ENCODE measurements at regions not wholly inside any gene's neighbourhood (a gene's known extent, or its start where the extent isn't known, plus 50 kb on each side); places are given as distances from the start of the nearest gene placed in this dataset.

DNA sequence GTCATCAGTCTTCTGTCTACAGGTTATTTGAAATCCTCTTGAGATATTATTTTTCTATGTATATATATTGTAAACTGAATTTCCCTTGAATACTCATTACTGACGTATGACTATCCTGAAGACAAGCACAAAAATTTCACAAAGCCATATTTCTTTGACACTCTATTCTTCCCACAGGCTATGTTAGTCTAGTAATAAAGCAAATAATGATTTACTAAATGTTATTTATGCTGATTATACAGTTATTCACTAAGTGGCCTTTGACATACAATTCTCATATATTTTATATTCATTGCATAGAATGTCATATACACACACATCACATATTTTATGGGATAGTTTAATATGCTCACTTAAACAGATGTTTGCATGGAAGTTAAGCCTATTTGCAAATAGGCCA lies 793.0 kb upstream of the GRAMD2B start:
- no peak overlapping the region for H3K9ac ChIP-seq (ENCODE audit: insufficient read depth in 1 of 2, low read length in 2 of 2)

DNA sequence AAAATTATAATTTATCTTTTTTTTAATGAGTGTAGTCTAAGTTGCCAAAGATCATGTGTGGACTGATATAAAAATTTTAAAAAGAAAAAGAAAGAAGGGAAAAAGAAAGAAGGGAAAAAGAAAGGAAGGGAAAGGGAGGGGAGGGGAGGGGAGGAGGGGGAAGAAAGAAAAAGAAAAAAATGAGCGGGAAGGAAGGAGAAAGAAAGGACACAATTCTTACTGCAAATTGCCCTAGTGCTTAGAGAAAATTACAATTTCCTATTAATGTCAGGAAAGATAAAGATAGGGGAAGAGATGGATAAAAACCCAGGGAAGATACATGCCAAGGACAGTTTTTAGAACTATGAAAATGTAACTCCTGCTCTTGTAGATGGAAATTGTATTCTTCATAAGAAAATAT lies 789.7 kb upstream of the GRAMD2B start:
- WGBS, 2 donors, result 88 to 89% methylated on average over 1 of the region's 1 CpG

More for the DNA sequence above, 793.0 kb upstream of the GRAMD2B start:
- H3K27ac ChIP-seq (ENCODE audit: low read depth in 1 of 2, low read length in 1 of 2), result no peak overlapping the region
- no peak for ATAC-seq (ENCODE audit: insufficient read depth, low FRiP score)
- no peak overlapping the region for H3K4me3 ChIP-seq
- no peaks in the 10 kb centered on the region for H3K9me3 ChIP-seq (ENCODE audit: control insufficient read depth in 4 of 4, insufficient read depth in 3 of 4, low read length in 3 of 4)
- TF ChIP-seq, protein P1, sequence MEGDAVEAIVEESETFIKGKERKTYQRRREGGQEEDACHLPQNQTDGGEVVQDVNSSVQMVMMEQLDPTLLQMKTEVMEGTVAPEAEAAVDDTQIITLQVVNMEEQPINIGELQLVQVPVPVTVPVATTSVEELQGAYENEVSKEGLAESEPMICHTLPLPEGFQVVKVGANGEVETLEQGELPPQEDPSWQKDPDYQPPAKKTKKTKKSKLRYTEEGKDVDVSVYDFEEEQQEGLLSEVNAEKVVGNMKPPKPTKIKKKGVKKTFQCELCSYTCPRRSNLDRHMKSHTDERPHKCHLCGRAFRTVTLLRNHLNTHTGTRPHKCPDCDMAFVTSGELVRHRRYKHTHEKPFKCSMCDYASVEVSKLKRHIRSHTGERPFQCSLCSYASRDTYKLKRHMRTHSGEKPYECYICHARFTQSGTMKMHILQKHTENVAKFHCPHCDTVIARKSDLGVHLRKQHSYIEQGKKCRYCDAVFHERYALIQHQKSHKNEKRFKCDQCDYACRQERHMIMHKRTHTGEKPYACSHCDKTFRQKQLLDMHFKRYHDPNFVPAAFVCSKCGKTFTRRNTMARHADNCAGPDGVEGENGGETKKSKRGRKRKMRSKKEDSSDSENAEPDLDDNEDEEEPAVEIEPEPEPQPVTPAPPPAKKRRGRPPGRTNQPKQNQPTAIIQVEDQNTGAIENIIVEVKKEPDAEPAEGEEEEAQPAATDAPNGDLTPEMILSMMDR (IDR thresholded peaks at IDR 0.05; ENCODE audit: control extremely low read depth, extremely low read depth), result no peak
- DNase-seq, result no peak
- no peaks in the 10 kb centered on the region for H3K4me1 ChIP-seq (ENCODE audit: control insufficient read depth in 5 of 5, insufficient read depth in 5 of 5, low read length in 5 of 5)
- 97% methylated on average over 1 of the region's 1 CpG for WGBS, 2 donors
- H3K27me3 ChIP-seq (ENCODE audit: control insufficient read depth in 3 of 3, insufficient read depth in 3 of 3, low read length in 2 of 3), result no peaks in the 10 kb centered on the region
- no peaks in the 10 kb centered on the region for H3K36me3 ChIP-seq (ENCODE audit: control insufficient read depth in 4 of 4, insufficient read depth in 4 of 4, low read length in 4 of 4)

DNA sequence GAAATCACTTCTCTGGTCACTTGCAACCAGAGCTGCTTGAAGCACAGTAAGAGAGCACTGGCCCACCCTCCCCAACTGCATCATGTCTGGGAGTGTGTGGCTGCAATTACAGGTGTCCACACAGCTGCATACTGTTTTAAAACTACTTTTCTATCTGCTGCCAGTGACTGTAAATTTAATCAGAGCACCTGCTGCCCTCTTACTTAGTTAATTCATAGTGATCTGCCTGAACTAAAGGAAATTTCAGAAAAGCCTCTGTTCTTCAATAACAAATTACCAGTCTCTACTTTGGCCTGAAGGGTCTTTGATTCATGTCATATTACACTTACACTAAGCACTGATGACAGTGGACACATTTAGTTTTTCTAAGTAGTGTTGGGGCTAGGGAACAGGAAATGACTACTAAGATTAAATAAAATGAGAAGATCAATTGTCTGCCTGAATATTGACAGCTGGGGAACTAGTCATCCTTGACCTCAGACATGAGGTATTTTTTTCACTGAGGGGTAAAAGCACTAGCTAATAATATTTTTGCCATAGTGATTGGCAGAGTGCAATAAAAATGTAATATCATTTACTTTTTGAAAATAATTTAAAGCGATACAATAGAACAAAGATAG lies 788.9 kb upstream of the GRAMD2B start:
- H3K9me3 ChIP-seq (ENCODE audit: control insufficient read depth in 4 of 4, insufficient read depth in 3 of 4, low read length in 3 of 4), result no peaks in the 10 kb centered on the region
- no peaks in the 10 kb centered on the region for H3K36me3 ChIP-seq (ENCODE audit: control insufficient read depth in 4 of 4, insufficient read depth in 4 of 4, low read length in 4 of 4)
- DNase-seq (no peak), ATAC-seq (ENCODE audit: insufficient read depth, low FRiP score) (no peak)
- no peak overlapping the region for H3K4me3 ChIP-seq
- TF ChIP-seq, protein P1 (IDR thresholded peaks at IDR 0.05; ENCODE audit: control extremely low read depth, extremely low read depth), result no peak
- peaks cover 0 to 4% (median 0%) of the 10 kb centered on the region in 5 donors for H3K4me1 ChIP-seq (ENCODE audit: control insufficient read depth in 5 of 5, insufficient read depth in 5 of 5, low read length in 5 of 5)
- 95 to 97% methylated on average over 1 of the region's 1 CpG for WGBS, 2 donors
- no peak overlapping the region for H3K9ac ChIP-seq (ENCODE audit: insufficient read depth in 1 of 2, low read length in 2 of 2)
- H3K27ac ChIP-seq (ENCODE audit: low read depth in 1 of 2, low read length in 1 of 2), result no peak overlapping the region
- H3K27me3 ChIP-seq (ENCODE audit: control insufficient read depth in 3 of 3, insufficient read depth in 3 of 3, low read length in 2 of 3), result no peaks in the 10 kb centered on the region

More for the DNA sequence above, 789.7 kb upstream of the GRAMD2B start:
- Histone ChIP-seq H3K27ac (ENCODE audit: low read depth in 1 of 2, low read length in 1 of 2) (no peak overlapping the region), H3K9ac (ENCODE audit: insufficient read depth in 1 of 2, low read length in 2 of 2) (no peak overlapping the region), H3K4me3 (no peak overlapping the region), H3K36me3 (ENCODE audit: control insufficient read depth in 4 of 4, insufficient read depth in 4 of 4, low read length in 4 of 4) (no peaks in the 10 kb centered on the region), H3K4me1 (ENCODE audit: control insufficient read depth in 5 of 5, insufficient read depth in 5 of 5, low read length in 5 of 5) (no peaks in the 10 kb centered on the region), H3K27me3 (ENCODE audit: control insufficient read depth in 3 of 3, insufficient read depth in 3 of 3, low read length in 2 of 3) (no peaks in the 10 kb centered on the region), H3K9me3 (ENCODE audit: control insufficient read depth in 4 of 4, insufficient read depth in 3 of 4, low read length in 3 of 4) (no peaks in the 10 kb centered on the region)
- DNase-seq (no peak), ATAC-seq (ENCODE audit: insufficient read depth, low FRiP score) (no peak)
- TF ChIP-seq, protein P1 (IDR thresholded peaks at IDR 0.05; ENCODE audit: control extremely low read depth, extremely low read depth), result no peak

DNA sequence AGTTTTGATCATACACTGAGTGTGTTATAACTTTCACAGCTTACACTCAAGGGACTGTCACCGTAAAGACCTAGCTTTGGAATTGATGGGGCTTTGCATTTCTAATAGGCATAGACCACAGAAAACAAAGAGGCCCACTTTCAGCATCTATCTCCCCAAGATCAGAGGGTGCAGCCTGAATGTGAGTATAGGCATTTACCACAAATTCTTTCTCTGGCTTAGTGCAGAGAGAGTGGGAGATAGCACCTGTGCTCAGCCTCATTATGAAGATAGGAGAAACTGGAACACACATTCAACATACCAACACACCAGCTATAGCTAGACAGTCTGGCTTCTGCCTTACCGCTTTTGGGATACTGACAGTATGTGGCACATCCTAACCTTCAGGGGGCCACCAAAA lies 783.4 kb upstream of the GRAMD2B start:
- peaks cover 0 to 4% (median 0%) of the 10 kb centered on the region in 5 donors for H3K4me1 ChIP-seq (ENCODE audit: control insufficient read depth in 5 of 5, insufficient read depth in 5 of 5, low read length in 5 of 5)
- no peak overlapping the region for H3K27ac ChIP-seq (ENCODE audit: low read depth in 1 of 2, low read length in 1 of 2)
- ATAC-seq (ENCODE audit: insufficient read depth, low FRiP score) (no peak), DNase-seq (no peak)
- TF ChIP-seq, protein P1 (IDR thresholded peaks at IDR 0.05; ENCODE audit: control extremely low read depth, extremely low read depth), result no peak
- H3K9ac ChIP-seq (ENCODE audit: insufficient read depth in 1 of 2, low read length in 2 of 2), result no peak overlapping the region
- H3K4me3 ChIP-seq, result no peak overlapping the region
- H3K36me3 ChIP-seq (ENCODE audit: control insufficient read depth in 4 of 4, insufficient read depth in 4 of 4, low read length in 4 of 4), result no peaks in the 10 kb centered on the region
- peaks cover 0 to 5% (median 1%) of the 10 kb centered on the region in 4 donors for H3K9me3 ChIP-seq (ENCODE audit: control insufficient read depth in 4 of 4, insufficient read depth in 3 of 4, low read length in 3 of 4)
- H3K27me3 ChIP-seq (ENCODE audit: control insufficient read depth in 3 of 3, insufficient read depth in 3 of 3, low read length in 2 of 3), result no peaks in the 10 kb centered on the region
- 73 to 89% methylated on average over 2 of the region's 2 CpGs for WGBS, 2 donors

Data from lung (tissue), 11 donors.